ENCODE measurements at regions not wholly inside any gene's neighbourhood (a gene's known extent, or its start where the extent isn't known, plus 50 kb on each side); places are given as distances from the start of the nearest gene placed in this dataset.

- H3K27me3 ChIP-seq, result no peaks in the 10 kb centered on the region
- TF ChIP-seq CTCF (IDR thresholded peaks at IDR 0.05) (peak in 4 of 5 experiments; percentile 37 to 69 (median 58)), POLR2A (IDR thresholded peaks at IDR 0.05) (peak; percentile 29 to 33), EP300 (IDR thresholded peaks at IDR 0.05) (peak; percentile 79 to 93)
- WGBS, 2 donors, result 2 to 7% methylated on average over 23 of the region's 23 CpGs
- DNase-seq (ENCODE audit: low spot score in 2 of 2), result peak; percentile 77 to 79
- H3K27ac ChIP-seq, result peak overlapping the region; percentile 75 to 98 (median 92)
- H3K4me3 ChIP-seq, result peak overlapping the region in 3 of 4 donors; percentile 2 to 36 (median 2)
- H3K9me3 ChIP-seq, result no peaks in the 10 kb centered on the region
- peaks cover 3 to 76% (median 39%) of the 10 kb centered on the region in 4 donors for H3K4me1 ChIP-seq
- no peaks in the 10 kb centered on the region for H3K36me3 ChIP-seq
These were observed 294.7 kb upstream of the PITRM1 start for GRCh38 chr10:3467052-3467951.

- no peaks in the 10 kb centered on the region for H3K27me3 ChIP-seq
- 57 to 61% methylated on average over 11 of the region's 11 CpGs for WGBS, 2 donors
- H3K4me1 ChIP-seq, result peaks cover 3 to 57% (median 33%) of the 10 kb centered on the region in 4 donors
- TF ChIP-seq CTCF (IDR thresholded peaks at IDR 0.05) (no peak), EP300 (IDR thresholded peaks at IDR 0.05) (no peak), POLR2A (IDR thresholded peaks at IDR 0.05) (no peak)
- no peak for DNase-seq (ENCODE audit: low spot score in 2 of 2)
- no peak overlapping the region for H3K4me3 ChIP-seq
- H3K27ac ChIP-seq, result peak overlapping the region in 3 of 4 donors; percentile 16 to 98 (median 95)
- no peaks in the 10 kb centered on the region for H3K36me3 ChIP-seq
- H3K9me3 ChIP-seq, result no peaks in the 10 kb centered on the region
These were observed 292.9 kb upstream of the PITRM1 start for GRCh38 chr10:3465406-3465891.

- 76 to 78% methylated on average over 9 of the region's 9 CpGs for WGBS, 2 donors
- Histone ChIP-seq H3K9me3 (no peaks in the 10 kb centered on the region), H3K27ac (peak overlapping the region in 3 of 4 donors; percentile 16 to 98 (median 95)), H3K27me3 (no peaks in the 10 kb centered on the region), H3K36me3 (no peaks in the 10 kb centered on the region), H3K4me1 (peaks cover 3 to 52% (median 31%) of the 10 kb centered on the region in 4 donors), H3K4me3 (no peak overlapping the region)
- DNase-seq (ENCODE audit: low spot score in 2 of 2), result no peak
- no peak for TF ChIP-seq POLR2A (IDR thresholded peaks at IDR 0.05)
- no peak for TF ChIP-seq EP300 (IDR thresholded peaks at IDR 0.05)
- TF ChIP-seq CTCF (IDR thresholded peaks at IDR 0.05), result no peak
These were observed 292.3 kb upstream of the PITRM1 start for GRCh38 chr10:3464760-3465405.

DNA sequence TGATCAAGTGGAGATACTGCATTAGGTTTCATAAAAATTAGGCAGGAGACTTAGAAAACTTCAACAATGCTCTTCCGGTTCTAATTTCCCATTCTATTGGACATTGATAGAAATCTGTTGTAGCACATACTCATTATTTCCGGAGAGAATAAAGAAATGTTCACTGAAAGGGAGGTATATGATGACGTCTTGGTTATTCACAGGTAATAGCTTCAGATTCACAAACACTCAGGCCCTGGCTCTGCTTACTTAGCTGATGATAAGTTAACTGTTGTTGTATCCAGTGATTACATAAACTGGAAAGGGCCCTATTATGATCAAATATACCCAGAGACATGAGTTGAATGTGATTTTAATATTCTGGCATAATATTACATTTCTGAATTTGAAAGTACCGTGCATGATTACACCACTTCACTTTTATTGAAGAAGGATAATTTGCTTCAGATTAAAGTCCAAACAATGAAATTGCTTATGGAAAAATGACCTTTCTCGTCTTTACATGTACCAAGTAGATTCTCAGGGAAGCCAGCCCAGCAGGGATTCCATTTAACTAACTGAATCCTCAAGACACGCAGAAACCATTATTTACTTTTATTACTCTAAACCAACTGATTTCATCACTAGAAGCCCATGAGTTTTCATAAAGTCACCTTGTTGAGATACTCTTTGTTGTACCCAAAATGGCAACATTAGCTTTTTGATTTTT, 288.0 kb upstream of the PITRM1 start:
- peaks cover 0 to 11% (median 8%) of the 10 kb centered on the region in 4 donors for H3K4me1 ChIP-seq
- H3K27me3 ChIP-seq, result no peaks in the 10 kb centered on the region
- 80 to 83% methylated on average over 6 of the region's 6 CpGs for WGBS, 2 donors
- no peak overlapping the region for H3K4me3 ChIP-seq
- H3K9me3 ChIP-seq, result no peaks in the 10 kb centered on the region
- TF ChIP-seq CTCF (IDR thresholded peaks at IDR 0.05) (no peak), EP300 (IDR thresholded peaks at IDR 0.05) (no peak), POLR2A (IDR thresholded peaks at IDR 0.05) (no peak)
- no peaks in the 10 kb centered on the region for H3K36me3 ChIP-seq
- no peak for DNase-seq (ENCODE audit: low spot score in 2 of 2)
- peak overlapping the region in 1 of 4 donors; percentile 17 for H3K27ac ChIP-seq
